ENCODE measurements at regions not wholly inside any gene's neighbourhood (a gene's known extent, or its start where the extent isn't known, plus 50 kb on each side); places are given as distances from the start of the nearest gene placed in this dataset.
A peak's percentile ranks its signal among the peaks of the same experiment; 100 is the strongest.
"Not testable (repeated sequence)": the region's sequence is repeated elsewhere in the genome, so short reads cannot be mapped to it uniquely, and the experiment has no call there.

GRCh38 chr7:82602066-82602465 lies 158.5 kb upstream of the CACNA2D1 start:
- Mint-ChIP-seq H3K4me1 (ENCODE audit: low read depth) (no peaks in the 10 kb centered on the region), H3K27me3 (ENCODE audit: insufficient read depth) (peaks cover 13% of the 10 kb centered on the region), H3K4me3 (no peak overlapping the region), H3K36me3 (ENCODE audit: low read depth) (no peaks in the 10 kb centered on the region), H3K27ac (no peak overlapping the region), H3K9me3 (no peaks in the 10 kb centered on the region)
- TF ChIP-seq, protein P1, sequence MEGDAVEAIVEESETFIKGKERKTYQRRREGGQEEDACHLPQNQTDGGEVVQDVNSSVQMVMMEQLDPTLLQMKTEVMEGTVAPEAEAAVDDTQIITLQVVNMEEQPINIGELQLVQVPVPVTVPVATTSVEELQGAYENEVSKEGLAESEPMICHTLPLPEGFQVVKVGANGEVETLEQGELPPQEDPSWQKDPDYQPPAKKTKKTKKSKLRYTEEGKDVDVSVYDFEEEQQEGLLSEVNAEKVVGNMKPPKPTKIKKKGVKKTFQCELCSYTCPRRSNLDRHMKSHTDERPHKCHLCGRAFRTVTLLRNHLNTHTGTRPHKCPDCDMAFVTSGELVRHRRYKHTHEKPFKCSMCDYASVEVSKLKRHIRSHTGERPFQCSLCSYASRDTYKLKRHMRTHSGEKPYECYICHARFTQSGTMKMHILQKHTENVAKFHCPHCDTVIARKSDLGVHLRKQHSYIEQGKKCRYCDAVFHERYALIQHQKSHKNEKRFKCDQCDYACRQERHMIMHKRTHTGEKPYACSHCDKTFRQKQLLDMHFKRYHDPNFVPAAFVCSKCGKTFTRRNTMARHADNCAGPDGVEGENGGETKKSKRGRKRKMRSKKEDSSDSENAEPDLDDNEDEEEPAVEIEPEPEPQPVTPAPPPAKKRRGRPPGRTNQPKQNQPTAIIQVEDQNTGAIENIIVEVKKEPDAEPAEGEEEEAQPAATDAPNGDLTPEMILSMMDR (IDR thresholded peaks at IDR 0.05), result no peak
- DNase-seq, result no peak

- Mint-ChIP-seq H3K27ac (no peak overlapping the region), H3K27me3 (ENCODE audit: insufficient read depth) (peaks cover 20% of the 10 kb centered on the region), H3K4me1 (ENCODE audit: low read depth) (no peaks in the 10 kb centered on the region), H3K36me3 (ENCODE audit: low read depth) (no peaks in the 10 kb centered on the region), H3K9me3 (no peaks in the 10 kb centered on the region), H3K4me3 (no peak overlapping the region)
- TF ChIP-seq, protein P1 (IDR thresholded peaks at IDR 0.05), result no peak; the same call in 1 of the 2 replicates
- no peak for DNase-seq
Measured at GRCh38 chr7:82600531-82600930, 157.0 kb upstream of the CACNA2D1 start.

GRCh38 chr7:82599895-82600294 lies 156.3 kb upstream of the CACNA2D1 start:
- H3K27ac Mint-ChIP-seq, result no peak overlapping the region
- DNase-seq, result no peak
- TF ChIP-seq, protein P1 (IDR thresholded peaks at IDR 0.05), result no peak
- no peaks in the 10 kb centered on the region for H3K36me3 Mint-ChIP-seq (ENCODE audit: low read depth)
- H3K4me1 Mint-ChIP-seq (ENCODE audit: low read depth), result no peaks in the 10 kb centered on the region
- no peak overlapping the region for H3K4me3 Mint-ChIP-seq
- peaks cover 20% of the 10 kb centered on the region for H3K27me3 Mint-ChIP-seq (ENCODE audit: insufficient read depth)
- H3K9me3 Mint-ChIP-seq, result no peaks in the 10 kb centered on the region

DNA sequence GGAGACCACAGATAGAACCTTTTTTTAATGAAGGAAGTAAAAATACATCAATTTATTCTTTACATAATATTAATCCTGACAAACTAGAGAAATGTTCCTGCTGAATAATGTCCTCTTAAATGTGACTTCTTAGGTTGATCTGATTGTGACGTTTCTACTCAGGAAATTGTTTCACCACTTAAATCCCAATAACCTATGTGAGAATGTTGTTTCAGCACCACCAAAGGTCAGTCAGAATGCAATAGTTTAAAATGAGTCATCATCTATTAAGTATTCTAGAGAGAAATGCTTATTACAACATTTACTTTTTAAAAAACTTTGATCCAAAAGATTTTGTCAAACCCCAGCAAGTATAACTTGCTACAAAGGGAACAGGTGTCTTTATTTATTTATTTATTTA lies 155.4 kb upstream of the CACNA2D1 start:
- Mint-ChIP-seq H3K27me3 (ENCODE audit: insufficient read depth) (peaks cover 20% of the 10 kb centered on the region), H3K27ac (no peak overlapping the region), H3K4me1 (ENCODE audit: low read depth) (no peaks in the 10 kb centered on the region), H3K9me3 (no peaks in the 10 kb centered on the region), H3K36me3 (ENCODE audit: low read depth) (no peaks in the 10 kb centered on the region), H3K4me3 (no peak overlapping the region)
- peak; percentile 37 for DNase-seq
- TF ChIP-seq, protein P1 (IDR thresholded peaks at IDR 0.05), result no peak

- H3K36me3 Mint-ChIP-seq (ENCODE audit: low read depth); H3K4me1 Mint-ChIP-seq (ENCODE audit: low read depth); H3K4me3 Mint-ChIP-seq; H3K9me3 Mint-ChIP-seq; H3K27ac Mint-ChIP-seq; DNase-seq: not testable (repeated sequence)
- peaks cover 14% of the 10 kb centered on the region for H3K27me3 Mint-ChIP-seq (ENCODE audit: insufficient read depth)
Measured at GRCh38 chr7:82595795-82596194, 152.2 kb upstream of the CACNA2D1 start.

- Mint-ChIP-seq H3K4me3 (no peak overlapping the region), H3K9me3 (no peaks in the 10 kb centered on the region), H3K36me3 (ENCODE audit: low read depth) (no peaks in the 10 kb centered on the region), H3K27ac (no peak overlapping the region), H3K4me1 (ENCODE audit: low read depth) (no peaks in the 10 kb centered on the region), H3K27me3 (ENCODE audit: insufficient read depth) (peaks cover 14% of the 10 kb centered on the region)
- DNase-seq, result no peak
- TF ChIP-seq, protein P1 (IDR thresholded peaks at IDR 0.05), result no peak
Measured at GRCh38 chr7:82595176-82595575, 151.6 kb upstream of the CACNA2D1 start.
